NB4 (cell line): ENCODE measurements at regions not wholly inside any gene's neighbourhood (a gene's known extent, or its start where the extent isn't known, plus 50 kb on each side); places are given as distances from the start of the nearest gene placed in this dataset.

Experiments
- CTCF ChIP-seq: IDR thresholded peaks from one replicate; pipeline ENCODE4 v1.5.1; 2012; ENCODE audit warnings: low read depth, low read length
- MAX ChIP-seq: IDR thresholded peaks from 2 replicates; pipeline ENCODE4 v1.6.1; 2011; ENCODE audit warnings: low read depth, low read length
- MYC ChIP-seq: IDR thresholded peaks from 2 replicates; pipeline ENCODE4 v1.6.1; 2011; ENCODE audit warnings: low read depth, low read length
- POLR2A ChIP-seq: IDR thresholded peaks from 2 replicates; pipeline ENCODE4 v1.6.1; 2011; ENCODE audit warnings: mild to moderate bottlenecking; ENCODE audit not compliant: insufficient read length; ENCODE audit errors: extremely low read depth

- no peak for TF ChIP-seq CTCF
- no peak for TF ChIP-seq POLR2A
- no peak for TF ChIP-seq MAX
- TF ChIP-seq MYC: no peak
Observed at GRCh38 chr5:2381861-2382260, 369.6 kb downstream of the IRX2 start.
